HEK293T (cell line): ENCODE measurements at regions not wholly inside any gene's neighbourhood (a gene's known extent, or its start where the extent isn't known, plus 50 kb on each side); places are given as distances from the start of the nearest gene placed in this dataset.

Source experiments
- CTCF ChIA-PET: fragments of 350-600 bp; formaldehyde crosslinking; extraction: SDS; loops from one replicate; lab custom pipeline; 2021; ENCODE audit warnings: antibody characterized with exemption, inconsistent platforms; lab: Yijun Ruan, JAX
- POLR2A ChIA-PET: fragments of 350-600 bp; formaldehyde crosslinking; extraction: SDS; loops from one replicate; lab custom pipeline; 2020; ENCODE audit warnings: antibody characterized with exemption, inconsistent platforms; lab: Yijun Ruan, JAX
- DNase-seq: peaks from one replicate; pipeline ENCODE4 v3.0.0; 2012; ENCODE audit warnings: mixed read lengths; ENCODE audit errors: extremely low spot score
- ARNT ChIP-seq: fragments of 450-650 bp; IDR thresholded peaks from 2 replicates; pipeline ENCODE4 v1.6.1; 2017; ENCODE audit warnings: mild to moderate bottlenecking
- BHLHE40 ChIP-seq: fragments of 450-650 bp; IDR thresholded peaks from 2 replicates; pipeline ENCODE4 v1.6.1; 2016; ENCODE audit warnings: mild to moderate bottlenecking, moderate library complexity, borderline replicate concordance
- CTBP1 ChIP-seq: fragments of 450-650 bp; IDR thresholded peaks from 2 replicates; pipeline ENCODE4 v1.6.1; 2016; ENCODE audit warnings: borderline replicate concordance
- ELF4 ChIP-seq: fragments of 450-650 bp; IDR thresholded peaks from 2 replicates; pipeline ENCODE4 v1.6.1; 2017; ENCODE audit warnings: antibody characterized with exemption
- FOXA1 ChIP-seq: fragments of 450-650 bp; IDR thresholded peaks from 2 replicates; pipeline ENCODE4 v1.6.1; 2016; ENCODE audit warnings: mild to moderate bottlenecking
- FOXK2 ChIP-seq: fragments of 450-650 bp; IDR thresholded peaks from 2 replicates; pipeline ENCODE4 v1.6.1; 2016; ENCODE audit warnings: mild to moderate bottlenecking
- FOXM1 ChIP-seq: fragments of 450-650 bp; IDR thresholded peaks from 2 replicates; pipeline ENCODE4 v1.6.1; 2017; ENCODE audit warnings: mild to moderate bottlenecking, borderline replicate concordance
- HDGF ChIP-seq: fragments of 450-650 bp; IDR thresholded peaks from 2 replicates; pipeline ENCODE4 v1.6.1; 2017; ENCODE audit warnings: antibody characterized with exemption, borderline replicate concordance
- L3MBTL2 ChIP-seq: fragments of 450-650 bp; conservative IDR thresholded peaks from 2 replicates; pipeline ENCODE4 v1.6.1; 2016; ENCODE audit warnings: mild to moderate bottlenecking
- LEF1 ChIP-seq: fragments of 450-650 bp; IDR thresholded peaks from 2 replicates; pipeline ENCODE4 v1.6.1; 2017; ENCODE audit warnings: mild to moderate bottlenecking, borderline replicate concordance
- NFRKB ChIP-seq: fragments of 450-650 bp; IDR thresholded peaks from 2 replicates; pipeline ENCODE4 v1.6.1; 2016; ENCODE audit warnings: mild to moderate bottlenecking, moderate library complexity
- SP1 ChIP-seq: fragments of 450-650 bp; IDR thresholded peaks from 2 replicates; pipeline ENCODE4 v1.6.1; 2017
- SUZ12 ChIP-seq: fragments of 450-650 bp; IDR thresholded peaks from 2 replicates; pipeline ENCODE4 v1.6.1; 2016; ENCODE audit warnings: mild to moderate bottlenecking
- TARDBP ChIP-seq: fragments of 450-650 bp; IDR thresholded peaks from 2 replicates; pipeline ENCODE4 v1.6.1; 2016
- ZNF384 ChIP-seq: fragments of 450-650 bp; IDR thresholded peaks from 2 replicates; pipeline ENCODE4 v1.6.1; 2016
- TF ChIP-seq, protein P1 (sequence below): fragments of 450-650 bp; IDR thresholded peaks from 2 replicates; pipeline ENCODE4 v1.6.1; 2016

DNA sequence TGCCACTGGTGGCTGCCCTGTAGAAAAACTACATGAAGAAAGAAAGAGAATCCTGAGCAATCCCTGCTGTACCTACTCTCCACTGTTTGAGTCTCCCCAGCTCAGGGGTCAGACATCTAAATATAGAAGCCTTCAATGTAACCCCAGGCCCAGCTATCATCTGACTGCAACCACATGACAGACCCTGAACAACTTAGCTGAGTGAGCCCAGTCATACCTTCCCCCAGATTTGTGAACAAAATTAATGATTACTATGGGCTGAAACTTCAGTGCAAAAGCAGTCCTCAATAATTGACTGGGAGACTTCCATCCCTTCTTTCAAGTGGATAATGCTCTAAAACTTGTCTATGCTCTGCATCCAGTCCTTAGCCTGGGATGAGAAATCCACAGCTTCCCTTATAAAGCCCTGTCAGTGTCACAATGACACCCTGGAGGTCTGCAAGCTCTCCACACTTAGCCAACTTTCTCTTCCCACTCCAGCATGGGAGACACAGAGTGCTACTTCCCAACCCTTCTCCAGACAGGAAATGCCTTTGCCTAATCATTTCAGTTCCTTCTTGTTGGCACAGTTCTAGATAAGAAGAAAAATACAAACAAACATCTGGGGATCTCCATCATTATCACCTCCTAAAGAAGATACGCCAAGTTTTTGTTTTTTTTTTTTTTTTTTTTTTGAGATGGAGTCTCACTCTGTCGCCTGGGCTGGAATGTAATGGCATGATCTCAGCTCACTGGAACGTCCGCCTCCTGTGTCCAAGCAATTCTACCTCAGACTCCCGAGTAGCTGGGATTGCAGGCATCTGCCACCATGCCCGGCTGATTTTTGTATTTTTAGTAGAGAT lies 198.5 kb upstream of the GADL1 start:
- TF ChIP-seq ZNF384 (no peak), L3MBTL2 (no peak), TARDBP (no peak), ELF4 (no peak), SP1 (no peak), ARNT (no peak), FOXK2 (no peak), LEF1 (no peak), NFRKB (no peak), SUZ12 (no peak), CTBP1 (no peak), BHLHE40 (no peak), FOXA1 (no peak)
- TF ChIP-seq, protein P1, sequence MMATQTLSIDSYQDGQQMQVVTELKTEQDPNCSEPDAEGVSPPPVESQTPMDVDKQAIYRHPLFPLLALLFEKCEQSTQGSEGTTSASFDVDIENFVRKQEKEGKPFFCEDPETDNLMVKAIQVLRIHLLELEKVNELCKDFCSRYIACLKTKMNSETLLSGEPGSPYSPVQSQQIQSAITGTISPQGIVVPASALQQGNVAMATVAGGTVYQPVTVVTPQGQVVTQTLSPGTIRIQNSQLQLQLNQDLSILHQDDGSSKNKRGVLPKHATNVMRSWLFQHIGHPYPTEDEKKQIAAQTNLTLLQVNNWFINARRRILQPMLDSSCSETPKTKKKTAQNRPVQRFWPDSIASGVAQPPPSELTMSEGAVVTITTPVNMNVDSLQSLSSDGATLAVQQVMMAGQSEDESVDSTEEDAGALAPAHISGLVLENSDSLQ = no peak
- ChIA-PET POLR2A (no interaction called here), CTCF (interaction anchor here (1.4 kb wide), 1 partner anchor 159 kb away, joined by 5 read pairs; no protein-coding TSS in a partner anchor)
- DNase-seq = no peak

DNA sequence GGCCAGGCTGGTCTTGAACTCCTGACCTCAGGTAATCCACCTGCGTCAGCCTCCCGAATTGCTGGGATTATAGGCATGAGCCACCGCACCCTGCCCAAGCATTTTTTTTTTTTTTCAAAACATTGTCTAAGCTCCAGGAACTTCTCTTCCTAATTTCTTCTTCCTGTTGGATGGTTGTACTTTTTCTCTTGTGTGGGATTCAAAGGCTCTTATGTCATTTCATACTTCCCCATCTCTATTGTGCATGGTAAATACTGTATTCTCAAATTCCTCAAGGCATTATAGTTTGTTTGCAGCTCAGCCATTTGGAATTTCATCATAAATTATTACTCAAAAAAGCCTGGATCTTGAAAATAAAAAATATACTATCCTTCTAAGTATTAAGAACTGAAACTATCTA lies 199.1 kb upstream of the GADL1 start:
- CTCF ChIA-PET = interaction anchor here (1.4 kb wide), 1 partner anchor 160 kb away, joined by 5 read pairs; no protein-coding TSS in a partner anchor

DNA sequence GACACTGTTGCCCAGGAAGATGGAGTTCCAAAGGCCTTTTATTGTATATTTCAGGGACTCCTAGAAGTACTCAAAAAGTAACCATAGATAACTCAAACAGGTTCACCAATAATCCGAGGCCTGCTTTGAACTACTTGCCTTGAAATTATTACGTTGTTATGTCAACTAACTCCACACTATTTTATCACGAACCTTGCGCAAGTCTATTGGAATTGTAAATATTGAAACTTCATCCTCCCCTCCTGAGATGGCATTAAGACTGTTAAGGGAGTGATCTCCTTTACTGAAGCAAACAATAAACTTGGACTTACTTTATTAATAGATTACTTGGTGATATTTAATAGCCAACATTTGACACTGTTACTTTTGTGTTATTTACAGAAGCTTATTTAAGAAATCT lies 199.6 kb upstream of the GADL1 start:
- CTCF ChIA-PET = no interaction called here
- POLR2A ChIA-PET = no interaction called here
- no peak for TF ChIP-seq FOXA1
- no peak for TF ChIP-seq ZNF384
- TF ChIP-seq, protein P1 = no peak
- TF ChIP-seq ARNT = no peak
- no peak for TF ChIP-seq TARDBP
- TF ChIP-seq BHLHE40 = no peak
- no peak for TF ChIP-seq CTBP1
- TF ChIP-seq LEF1 = no peak
- TF ChIP-seq FOXM1 = no peak
- TF ChIP-seq NFRKB = no peak
- no peak for TF ChIP-seq FOXK2
- no peak for TF ChIP-seq L3MBTL2
- TF ChIP-seq HDGF = no peak
- no peak for TF ChIP-seq ELF4
- DNase-seq = no peak

More for the DNA sequence above, 199.1 kb upstream of the GADL1 start:
- POLR2A ChIA-PET = no interaction called here
- TF ChIP-seq CTBP1 (no peak), TARDBP (no peak), LEF1 (no peak), FOXM1 (no peak), NFRKB (no peak), HDGF (no peak), L3MBTL2 (no peak), ARNT (no peak), FOXA1 (no peak), ZNF384 (no peak), BHLHE40 (no peak), SUZ12 (no peak), ELF4 (no peak), FOXK2 (no peak), SP1 (no peak)
- TF ChIP-seq, protein P1 = no peak
- DNase-seq = no peak

DNA sequence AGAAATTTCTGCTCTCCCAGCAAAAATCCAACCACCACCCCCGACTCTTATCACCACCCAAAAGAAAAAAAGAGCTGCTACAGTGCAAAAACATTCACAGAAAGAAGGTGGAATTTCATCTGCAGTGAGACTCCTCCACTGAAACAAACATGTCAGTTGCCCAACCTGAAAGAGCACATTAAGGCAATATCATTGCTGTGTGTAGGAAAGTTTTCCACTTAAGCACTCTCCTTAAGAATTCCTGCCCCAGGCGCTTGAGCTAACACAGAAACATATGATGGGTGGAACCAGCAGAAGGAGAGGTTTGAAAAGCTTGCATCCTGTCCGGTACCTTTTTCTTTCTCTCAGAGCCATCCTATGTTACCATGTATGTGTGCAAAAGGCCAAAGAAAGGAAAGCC lies 200.8 kb upstream of the GADL1 start:
- ChIA-PET CTCF (no interaction called here), POLR2A (no interaction called here)
- no peak for TF ChIP-seq FOXA1
- TF ChIP-seq BHLHE40 = no peak
- TF ChIP-seq FOXM1 = no peak
- TF ChIP-seq FOXK2 = no peak
- TF ChIP-seq ZNF384 = no peak
- no peak for TF ChIP-seq CTBP1
- no peak for TF ChIP-seq ELF4
- no peak for TF ChIP-seq ARNT
- no peak for TF ChIP-seq NFRKB
- TF ChIP-seq L3MBTL2 = no peak
- no peak for TF ChIP-seq LEF1
- TF ChIP-seq, protein P1 = no peak
- TF ChIP-seq SUZ12 = no peak
- TF ChIP-seq HDGF = no peak
- no peak for TF ChIP-seq TARDBP
- no peak for TF ChIP-seq SP1
- no peak for DNase-seq

DNA sequence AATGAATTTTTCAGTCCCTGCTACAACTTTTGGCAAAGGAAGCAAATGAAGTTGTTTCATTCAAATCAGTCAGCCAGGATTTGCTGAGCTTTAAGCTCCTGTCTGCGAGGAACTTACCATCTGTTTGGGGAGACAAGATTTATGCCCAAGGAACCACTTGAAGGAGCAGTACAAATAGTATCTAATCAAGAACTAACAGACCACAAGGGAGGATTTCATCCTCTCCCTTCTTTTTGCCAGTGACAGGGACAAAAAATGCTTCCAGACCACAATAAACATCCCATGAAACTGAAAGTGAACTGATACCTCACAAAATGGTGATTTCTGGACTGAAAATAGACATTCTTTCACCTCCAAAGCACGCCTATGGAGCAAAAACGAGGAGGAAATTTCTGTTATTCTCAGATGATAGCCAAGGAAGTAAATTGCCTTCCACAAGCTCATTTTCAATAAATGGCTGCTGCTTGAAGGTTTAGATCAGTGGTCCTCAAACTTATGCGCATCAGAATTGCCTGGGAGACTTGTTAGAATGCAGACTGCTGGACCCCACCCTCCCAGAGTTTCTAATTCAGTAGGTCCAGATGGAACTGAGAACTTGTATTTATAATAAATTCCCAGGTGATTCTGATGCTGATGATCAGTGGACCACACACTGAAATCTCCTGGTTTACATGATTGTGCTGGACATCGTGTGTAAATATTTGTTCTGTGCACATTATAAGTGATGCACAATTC lies 202.4 kb upstream of the GADL1 start:
- TF ChIP-seq ARNT (no peak), LEF1 (no peak), FOXK2 (no peak), TARDBP (no peak), SP1 (no peak), FOXA1 (no peak), ZNF384 (no peak), FOXM1 (no peak), HDGF (no peak), NFRKB (no peak), L3MBTL2 (no peak), BHLHE40 (no peak), ELF4 (no peak), CTBP1 (no peak), SUZ12 (no peak)
- TF ChIP-seq, protein P1 = no peak
- POLR2A ChIA-PET = no interaction called here
- DNase-seq = no peak

More for the DNA sequence above, 202.4 kb upstream of the GADL1 start:
- CTCF ChIA-PET = no interaction called here
